GM18951 (cell line): ENCODE measurements at regions not wholly inside any gene's neighbourhood (a gene's known extent, or its start where the extent isn't known, plus 50 kb on each side); places are given as distances from the start of the nearest gene placed in this dataset.

Experiments
- POLR2A ChIP-seq: IDR thresholded peaks from 4 replicates; pipeline ENCODE4 v1.6.1; 2011; ENCODE audit warnings: mild to moderate bottlenecking; ENCODE audit not compliant: insufficient read length, insufficient read depth; ENCODE audit errors: extremely low read depth
- in situ Hi-C: fragments of 300-500 bp; cut with MboI; formaldehyde crosslinking; loops from one replicate; pipeline ENCODE4 v1.12.0; 2022; ENCODE audit warnings: low sequenced_read_pairs, mixed read lengths, inconsistent platforms; ENCODE audit not compliant: unreplicated experiment

GRCh38 chr10:78184851-78185692 lies 151.4 kb downstream of the RPS24 start:
- in situ Hi-C loops, result no loop called here
- no peak for TF ChIP-seq POLR2A

GRCh38 chr10:78185693-78186055 lies 152.0 kb downstream of the RPS24 start:
- in situ Hi-C loops, result no loop called here
- no peak for TF ChIP-seq POLR2A

GRCh38 chr10:78186572-78186971 lies 152.9 kb downstream of the RPS24 start:
- in situ Hi-C loops, result no loop called here
- no peak for TF ChIP-seq POLR2A

- TF ChIP-seq POLR2A, result no peak
- in situ Hi-C loops, result no loop called here
Observed at GRCh38 chr10:78187371-78187770, 153.7 kb downstream of the RPS24 start.

- in situ Hi-C loops, result no loop called here
- no peak for TF ChIP-seq POLR2A
Observed at GRCh38 chr10:78188446-78188845, 154.8 kb downstream of the RPS24 start.

- in situ Hi-C loops, result no loop called here
- no peak for TF ChIP-seq POLR2A
Observed at GRCh38 chr10:78190051-78190825, 156.6 kb downstream of the RPS24 start.

- TF ChIP-seq POLR2A, result no peak
- in situ Hi-C loops, result no loop called here
Observed at GRCh38 chr10:78191301-78191700, 157.6 kb downstream of the RPS24 start.

GRCh38 chr10:78193189-78193588 lies 159.5 kb downstream of the RPS24 start:
- in situ Hi-C loops, result no loop called here
- TF ChIP-seq POLR2A, result no peak

GRCh38 chr10:78194050-78194449 lies 160.4 kb downstream of the RPS24 start:
- in situ Hi-C loops, result no loop called here
- no peak for TF ChIP-seq POLR2A

GRCh38 chr10:78194539-78195402 lies 161.1 kb downstream of the RPS24 start:
- no peak for TF ChIP-seq POLR2A
- in situ Hi-C loops, result no loop called here

GRCh38 chr10:78196396-78196795 lies 162.7 kb downstream of the RPS24 start:
- no peak for TF ChIP-seq POLR2A
- in situ Hi-C loops, result no loop called here

- in situ Hi-C loops, result no loop called here
- no peak for TF ChIP-seq POLR2A
Observed at GRCh38 chr10:78196964-78197363, 163.3 kb downstream of the RPS24 start.

GRCh38 chr10:78197628-78198272 lies 164.1 kb downstream of the RPS24 start:
- TF ChIP-seq POLR2A, result no peak
- in situ Hi-C loops, result no loop called here
